CD14-positive monocyte (primary cell): ENCODE measurements at regions not wholly inside any gene's neighbourhood (a gene's known extent, or its start where the extent isn't known, plus 50 kb on each side); places are given as distances from the start of the nearest gene placed in this dataset.

Experiments
- DNase-seq, 3 donors: peaks; one replicate each; pipeline ENCODE4 v3.0.0-alpha.2; 2011 to 2022
- H2AFZ ChIP-seq: 2 replicates; pipeline ENCODE4 v1.6.0; 2012; ENCODE audit warnings: mild to moderate bottlenecking, low read depth, low read length, inconsistent platforms; ENCODE audit not compliant: insufficient read depth, poor library complexity, severe bottlenecking
- H3K27ac ChIP-seq, 2 donors: 1 replicate in 1 of 2; 2 replicates in 1 of 2; pipeline ENCODE4 v1.5.1; 2012 to 2013; ENCODE audit warnings: low read length in 2 of 2, control low read depth in 1 of 2, inconsistent platforms in 1 of 2, low read depth in 1 of 2, mild to moderate bottlenecking in 1 of 2
- H3K27me3 ChIP-seq, 2 donors: one replicate each; pipeline versions ENCODE4 v1.6.0 to v1.6.1; 2011 to 2013; ENCODE audit warnings: low read length in 2 of 2; ENCODE audit not compliant: control insufficient read depth in 2 of 2, insufficient read depth in 2 of 2
- H3K36me3 ChIP-seq, 2 donors: replicated peaks in 1 of 2; 1 replicate in 1 of 2; 2 replicates in 1 of 2; pipeline versions ENCODE4 v1.5.1 to v1.6.1; 2012 to 2013; ENCODE audit warnings: low read length in 2 of 2, control low read depth in 1 of 2, inconsistent platforms in 1 of 2, mild to moderate bottlenecking in 1 of 2; ENCODE audit not compliant: insufficient read depth in 2 of 2, control insufficient read depth in 1 of 2
- H3K4me1 ChIP-seq, 2 donors: 1 replicate in 1 of 2; 2 replicates in 1 of 2; pipeline versions ENCODE4 v1.5.1 to v1.6.1; 2012 to 2013; ENCODE audit warnings: low read length in 2 of 2, control low read depth in 1 of 2, inconsistent platforms in 1 of 2, mild to moderate bottlenecking in 1 of 2, moderate library complexity in 1 of 2; ENCODE audit not compliant: insufficient read depth in 2 of 2, control insufficient read depth in 1 of 2
- H3K4me2 ChIP-seq: replicated peaks from 2 replicates; pipeline ENCODE3; 2012; ENCODE audit warnings: low read length, moderate library complexity, mild to moderate bottlenecking; ENCODE audit not compliant: poor library complexity, severe bottlenecking; ENCODE audit errors: extremely low read depth
- H3K4me3 ChIP-seq, 3 experiments: fragments of 200-600 bp in 1 of 3; sonication (generic) in 1 of 3; replicated peaks in 1 of 3; 1 replicate in 2 of 3; 2 replicates in 1 of 3; pipeline ENCODE4 v1.5.1; 2011 to 2013; ENCODE audit warnings: low read length in 3 of 3, mild to moderate bottlenecking in 3 of 3, control low read depth in 2 of 3, low read depth in 2 of 3, inconsistent platforms in 1 of 3, moderate library complexity in 1 of 3
- H3K79me2 ChIP-seq: 2 replicates; pipeline ENCODE4 v1.6.0; 2012; ENCODE audit warnings: mild to moderate bottlenecking, control low read depth, inconsistent platforms, low read length, moderate library complexity; ENCODE audit not compliant: insufficient read depth
- H3K9ac ChIP-seq: 2 replicates; pipeline ENCODE4 v1.6.0; 2017; ENCODE audit warnings: low read length, mild to moderate bottlenecking; ENCODE audit not compliant: insufficient read depth, poor library complexity, severe bottlenecking
- H3K9me3 ChIP-seq, 2 donors: replicated peaks in 1 of 2; 1 replicate in 1 of 2; 2 replicates in 1 of 2; pipeline versions ENCODE4 v1.5.1 to v1.6.1; 2012 to 2013; ENCODE audit warnings: low read length in 2 of 2, control low read depth in 1 of 2; ENCODE audit not compliant: control insufficient read depth in 1 of 2, insufficient read depth in 1 of 2
- H4K20me1 ChIP-seq: 2 replicates; pipeline ENCODE4 v1.6.0; 2012; ENCODE audit warnings: mild to moderate bottlenecking, low read length, control low read depth, moderate library complexity; ENCODE audit not compliant: insufficient read depth
- H3K27ac Mint-ChIP-seq, 7 donors: one replicate each; pipeline ENCODE4 v1.8.0; 2020; ENCODE audit warnings: mild to moderate bottlenecking in 7 of 7, mixed read lengths in 7 of 7, moderate library complexity in 6 of 7, inconsistent platforms in 2 of 7
- H3K27me3 Mint-ChIP-seq, 3 donors: one replicate each; pipeline ENCODE4 v1.8.0; 2021 to 2022; ENCODE audit warnings: low read depth in 3 of 3, mild to moderate bottlenecking in 3 of 3, mixed read lengths in 3 of 3, moderate library complexity in 3 of 3, inconsistent platforms in 1 of 3
- H3K36me3 Mint-ChIP-seq, 2 donors: one replicate each; pipeline ENCODE4 v1.8.0; 2020; ENCODE audit warnings: mixed read lengths in 2 of 2, inconsistent platforms in 1 of 2, mild to moderate bottlenecking in 1 of 2
- H3K4me1 Mint-ChIP-seq: one replicate; pipeline ENCODE4 v1.8.0; 2020; ENCODE audit warnings: mild to moderate bottlenecking, mixed read lengths
- H3K4me3 Mint-ChIP-seq, 2 donors: one replicate each; pipeline ENCODE4 v1.8.0; 2020; ENCODE audit warnings: mild to moderate bottlenecking in 2 of 2, mixed read lengths in 2 of 2, moderate library complexity in 1 of 2
- H3K9me3 Mint-ChIP-seq, 7 donors: one replicate each; pipeline ENCODE4 v1.8.0; 2020 to 2022; ENCODE audit warnings: mixed read lengths in 7 of 7, mild to moderate bottlenecking in 6 of 7, moderate library complexity in 6 of 7, inconsistent platforms in 2 of 7
- CTCF ChIP-seq: fragments of 200-600 bp; IDR thresholded peaks from one replicate; pipeline ENCODE4 v1.8.0; 2022; ENCODE audit warnings: antibody characterized with exemption, mild to moderate bottlenecking
- WGBS: methylation state at CpG from one replicate; pipeline ENCODE4 v1.1.5; 2013; ENCODE audit warnings: missing lambda C conversion rate; ENCODE audit not compliant: insufficient coverage; 5-methylcytosine and 5-hydroxymethylcytosine counted together
- intact Hi-C, 2 donors: fragments of 100-400 bp; cut with micrococcal nuclease; formaldehyde crosslinking; loops; one replicate each; pipeline versions ENCODE4 v1.15.0 to v1.15.1; 2023

- Mint-ChIP-seq H3K27ac (peak overlapping the region in 1 of 7 donors; percentile 32), H3K27me3 (peaks cover 9 to 24% (median 14%) of the 10 kb centered on the region in 3 donors), H3K36me3 (no peaks in the 10 kb centered on the region), H3K4me1 (peaks cover 20% of the 10 kb centered on the region), H3K4me3 (no peak overlapping the region), H3K9me3 (peaks cover 0 to 3% (median 0%) of the 10 kb centered on the region in 7 donors)
- Histone ChIP-seq H3K27me3 (no peaks in the 10 kb centered on the region), H3K79me2 (no peaks in the 10 kb centered on the region), H3K9ac (no peak overlapping the region), H3K9me3 (no peaks in the 10 kb centered on the region), H3K4me2 (no peak overlapping the region), H3K4me1 (peaks cover 22 to 27% of the 10 kb centered on the region in 2 donors), H3K4me3 (no peak overlapping the region), H3K27ac (no peak overlapping the region), H3K36me3 (no peaks in the 10 kb centered on the region), H2AFZ (no peak overlapping the region), H4K20me1 (no peaks in the 10 kb centered on the region)
- peak in 2 of 3 donors; percentile 7 to 50 for DNase-seq
- intact Hi-C loops, result loop anchor here in 1 of 2 donors (10.0 kb wide), 1 partner anchor 70 kb away; no protein-coding TSS in a partner anchor
- WGBS, result 86% methylated on average over 9 of the region's 10 CpGs
- no peak for TF ChIP-seq CTCF
Measured at GRCh38 chr22:45105281-45105702, 58.4 kb upstream of the NUP50 start.

- Histone ChIP-seq H3K4me1 (peaks cover 6 to 8% of the 10 kb centered on the region in 2 donors), H3K27me3 (peaks cover 0 to 3% of the 10 kb centered on the region in 2 donors), H2AFZ (no peak overlapping the region), H4K20me1 (no peaks in the 10 kb centered on the region), H3K9me3 (peaks cover 0 to 5% of the 10 kb centered on the region in 2 donors), H3K4me2 (no peak overlapping the region), H3K4me3 (no peak overlapping the region), H3K79me2 (no peaks in the 10 kb centered on the region), H3K27ac (no peak overlapping the region), H3K9ac (no peak overlapping the region), H3K36me3 (no peaks in the 10 kb centered on the region)
- 91% methylated on average over 3 of the region's 6 CpGs for WGBS
- no peak for DNase-seq
- H3K4me1 Mint-ChIP-seq, result peaks cover 6% of the 10 kb centered on the region
- no peaks in the 10 kb centered on the region for H3K36me3 Mint-ChIP-seq
- peaks cover 0 to 6% (median 4%) of the 10 kb centered on the region in 7 donors for H3K9me3 Mint-ChIP-seq
- no peak for TF ChIP-seq CTCF
- H3K27ac Mint-ChIP-seq, result no peak overlapping the region
- peaks cover 9 to 25% (median 9%) of the 10 kb centered on the region in 3 donors for H3K27me3 Mint-ChIP-seq
- intact Hi-C loops, result loop anchor here in 1 of 2 donors (10.0 kb wide), 1 partner anchor 67 kb away; no protein-coding TSS in a partner anchor
- H3K4me3 Mint-ChIP-seq, result no peak overlapping the region
Measured at GRCh38 chr22:45107671-45108070, 56.1 kb upstream of the NUP50 start.
